ENCODE measurements at regions not wholly inside any gene's neighbourhood (a gene's known extent, or its start where the extent isn't known, plus 50 kb on each side); places are given as distances from the start of the nearest gene placed in this dataset.

- DNase-seq (ENCODE audit: low spot score), result no peak
- TF ChIP-seq CTCF (IDR thresholded peaks at IDR 0.05; ENCODE audit: extremely low read depth, missing control alignments), result no peak
Observed at GRCh38 chr11:127259102-127259501, 258.5 kb upstream of the KIRREL3 start.

- no peak for DNase-seq (ENCODE audit: low spot score)
- no peak for TF ChIP-seq CTCF (IDR thresholded peaks at IDR 0.05; ENCODE audit: extremely low read depth, missing control alignments)
Observed at GRCh38 chr11:127255209-127255608, 254.6 kb upstream of the KIRREL3 start.

GRCh38 chr11:127252321-127252720 is 251.8 kb upstream of the KIRREL3 start:
- no peak for TF ChIP-seq CTCF (IDR thresholded peaks at IDR 0.05; ENCODE audit: extremely low read depth, missing control alignments)
- DNase-seq (ENCODE audit: low spot score), result peak; percentile 31

- DNase-seq (ENCODE audit: low spot score), result no peak
- no peak for TF ChIP-seq CTCF (IDR thresholded peaks at IDR 0.05; ENCODE audit: extremely low read depth, missing control alignments)
Observed at GRCh38 chr11:127249576-127249975, 249.0 kb upstream of the KIRREL3 start.

- DNase-seq (ENCODE audit: low spot score), result no peak
- TF ChIP-seq CTCF (IDR thresholded peaks at IDR 0.05; ENCODE audit: extremely low read depth, missing control alignments), result no peak
Observed at GRCh38 chr11:127248476-127248875, 247.9 kb upstream of the KIRREL3 start.

- DNase-seq (ENCODE audit: low spot score), result no peak
Observed at GRCh38 chr11:127247261-127247851, 246.8 kb upstream of the KIRREL3 start.

GRCh38 chr11:127242676-127243075 is 242.1 kb upstream of the KIRREL3 start:
- TF ChIP-seq CTCF (IDR thresholded peaks at IDR 0.05; ENCODE audit: extremely low read depth, missing control alignments), result no peak
- no peak for DNase-seq (ENCODE audit: low spot score)

More at GRCh38 chr11:127247261-127247851, 246.8 kb upstream of the KIRREL3 start:
- TF ChIP-seq CTCF (IDR thresholded peaks at IDR 0.05; ENCODE audit: extremely low read depth, missing control alignments), result no peak

Data from GM20000 (cell line).